ENCODE measurements at regions not wholly inside any gene's neighbourhood (a gene's known extent, or its start where the extent isn't known, plus 50 kb on each side); places are given as distances from the start of the nearest gene placed in this dataset.

GRCh38 chr6:10237298-10238038 lies 177.4 kb downstream of the TFAP2A start:
- DNase-seq (ENCODE audit: low read depth in 2 of 2): no peak

- no peak for DNase-seq (ENCODE audit: low read depth in 2 of 2)
These were observed 179.5 kb downstream of the TFAP2A start for GRCh38 chr6:10235344-10235743.

GRCh38 chr6:10230531-10230930 lies 184.3 kb downstream of the TFAP2A start:
- DNase-seq (ENCODE audit: low read depth in 2 of 2): no peak

- DNase-seq (ENCODE audit: low read depth in 2 of 2): no peak
These were observed 191.0 kb downstream of the TFAP2A start for GRCh38 chr6:10223841-10224240.

GRCh38 chr6:10221178-10221577 lies 193.7 kb downstream of the TFAP2A start:
- DNase-seq (ENCODE audit: low read depth in 2 of 2): no peak

GRCh38 chr6:10219510-10219909 lies 195.4 kb downstream of the TFAP2A start:
- no peak for DNase-seq (ENCODE audit: low read depth in 2 of 2)

- no peak for DNase-seq (ENCODE audit: low read depth in 2 of 2)
These were observed 197.8 kb downstream of the TFAP2A start for GRCh38 chr6:10217111-10217510.

- no peak for DNase-seq (ENCODE audit: low read depth in 2 of 2)
These were observed 199.4 kb downstream of the TFAP2A start for GRCh38 chr6:10215326-10216110.

- no peak for DNase-seq (ENCODE audit: low read depth in 2 of 2)
These were observed 204.8 kb downstream of the TFAP2A start for GRCh38 chr6:10210052-10210451.

GRCh38 chr6:10205892-10206291 lies 209.0 kb downstream of the TFAP2A start:
- DNase-seq (ENCODE audit: low read depth in 2 of 2): no peak

GRCh38 chr6:10205120-10205519 lies 209.8 kb downstream of the TFAP2A start:
- no peak for DNase-seq (ENCODE audit: low read depth in 2 of 2)

- DNase-seq (ENCODE audit: low read depth in 2 of 2): no peak
These were observed 211.2 kb downstream of the TFAP2A start for GRCh38 chr6:10203651-10204050.

GRCh38 chr6:10202581-10202980 lies 212.3 kb downstream of the TFAP2A start:
- DNase-seq (ENCODE audit: low read depth in 2 of 2): no peak

GRCh38 chr6:10201606-10202510 lies 213.0 kb downstream of the TFAP2A start:
- no peak for DNase-seq (ENCODE audit: low read depth in 2 of 2)

- DNase-seq (ENCODE audit: low read depth in 2 of 2): no peak
These were observed 218.8 kb downstream of the TFAP2A start for GRCh38 chr6:10196090-10196489.

GRCh38 chr6:10194816-10195672 lies 219.8 kb downstream of the TFAP2A start:
- no peak for DNase-seq (ENCODE audit: low read depth in 2 of 2)

GRCh38 chr6:10193321-10193720 lies 221.6 kb downstream of the TFAP2A start:
- no peak for DNase-seq (ENCODE audit: low read depth in 2 of 2)

- DNase-seq (ENCODE audit: low read depth in 2 of 2): no peak
These were observed 224.8 kb downstream of the TFAP2A start for GRCh38 chr6:10190042-10190441.

GRCh38 chr6:10184371-10185227 lies 230.3 kb downstream of the TFAP2A start:
- DNase-seq (ENCODE audit: low read depth in 2 of 2): no peak
